Activated CD4-positive, alpha-beta memory T cell treated with anti-CD3 and anti-CD28 coated beads for 36 hours (primary cell): ENCODE measurements at regions not wholly inside any gene's neighbourhood (a gene's known extent, or its start where the extent isn't known, plus 50 kb on each side); places are given as distances from the start of the nearest gene placed in this dataset.

Source experiments
- CTCF ChIA-PET: fragments of 350-600 bp; sonication (Branson Sonifier 250); formaldehyde crosslinking; loops from one replicate; lab custom pipeline; 2021; ENCODE audit warnings: antibody characterized with exemption, inconsistent platforms; lab: Charles Lee
- POLR2A ChIA-PET: fragments of 350-600 bp; sonication (Branson Sonifier 250); formaldehyde crosslinking; loops from one replicate; lab custom pipeline; 2021; ENCODE audit warnings: antibody characterized with exemption; lab: Charles Lee
- DNase-seq: peaks from one replicate; pipeline ENCODE4 v3.0.0-alpha.2; 2020
- H3K27ac Mint-ChIP-seq: one replicate; pipeline ENCODE4 v1.8.0; 2021; ENCODE audit warnings: mixed read lengths
- H3K27me3 Mint-ChIP-seq: one replicate; pipeline ENCODE4 v1.8.0; 2021; ENCODE audit warnings: mixed read lengths
- H3K36me3 Mint-ChIP-seq: one replicate; pipeline ENCODE4 v1.8.0; 2021; ENCODE audit warnings: mixed read lengths
- H3K4me1 Mint-ChIP-seq: one replicate; pipeline ENCODE4 v1.8.0; 2021; ENCODE audit warnings: low read depth, mixed read lengths
- H3K4me3 Mint-ChIP-seq: one replicate; pipeline ENCODE4 v1.8.0; 2021; ENCODE audit warnings: mild to moderate bottlenecking, mixed read lengths
- H3K9me3 Mint-ChIP-seq: one replicate; pipeline ENCODE4 v1.8.0; 2021; ENCODE audit warnings: mixed read lengths
- intact Hi-C: fragments of 100-400 bp; cut with micrococcal nuclease; formaldehyde crosslinking; loops from one replicate; pipeline ENCODE4 v1.15.1; 2023

DNA sequence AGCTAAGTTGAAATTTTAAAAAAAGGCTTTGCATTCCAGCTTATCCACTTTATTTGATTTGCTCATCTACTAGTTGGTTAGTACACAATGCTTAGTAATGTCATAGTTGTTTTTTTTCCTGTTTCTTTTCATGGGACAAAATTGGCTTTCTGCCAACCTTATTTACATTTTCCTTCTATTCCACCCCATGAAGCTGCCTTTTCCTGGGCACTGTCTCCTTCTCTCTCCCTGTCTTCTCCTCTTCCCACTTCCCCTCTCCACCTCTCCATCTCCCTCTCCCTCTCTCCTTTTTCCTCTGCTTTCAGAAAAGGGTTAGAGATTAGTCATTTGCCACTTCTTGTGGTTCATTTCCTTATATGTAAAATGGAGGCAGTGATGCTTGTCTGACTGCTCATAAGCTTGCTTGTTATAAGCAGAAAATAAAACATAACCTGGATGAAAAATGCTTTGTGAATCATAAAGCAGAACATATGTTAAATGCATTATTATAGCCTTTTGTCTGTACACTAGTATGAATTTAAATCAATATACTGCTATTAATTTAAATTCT, 181.9 kb downstream of the CEP135 start:
- Mint-ChIP-seq H3K27ac (no peak overlapping the region), H3K36me3 (no peaks in the 10 kb centered on the region), H3K27me3 (peaks cover 8% of the 10 kb centered on the region), H3K4me3 (no peak overlapping the region), H3K9me3 (no peaks in the 10 kb centered on the region), H3K4me1 (no peaks in the 10 kb centered on the region)
- no peak for DNase-seq
- ChIA-PET POLR2A (no interaction called here), CTCF (interaction anchor here (1.3 to 1.4 kb wide), 2 partner anchors 169 to 170 kb away, joined by 4 to 8 read pairs; no protein-coding TSS in a partner anchor)
- intact Hi-C loops: loop anchor here (1.0 kb wide), 1 partner anchor 171 kb away; no protein-coding TSS in a partner anchor

DNA sequence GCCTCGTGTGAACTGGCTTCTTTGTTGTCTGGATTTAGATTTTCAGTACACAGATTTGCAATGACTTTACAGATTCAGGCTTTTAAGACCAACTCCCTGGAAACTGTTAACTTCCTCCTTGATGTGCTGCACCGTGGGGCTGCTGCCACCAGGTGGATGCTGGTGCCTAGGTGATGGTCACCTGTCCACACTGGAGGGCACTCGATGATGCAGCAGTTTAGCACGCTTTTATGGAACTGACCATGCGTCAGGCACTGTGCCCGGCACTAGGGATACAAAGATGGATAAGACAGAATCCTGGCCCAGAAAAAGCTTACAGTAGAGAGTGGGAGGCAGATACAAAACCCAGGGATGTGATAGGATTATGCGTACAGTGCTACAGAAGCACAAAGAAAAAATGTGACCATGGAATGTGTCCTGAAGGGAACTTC, 180.7 kb downstream of the CEP135 start:
- peak; percentile 25 for DNase-seq

DNA sequence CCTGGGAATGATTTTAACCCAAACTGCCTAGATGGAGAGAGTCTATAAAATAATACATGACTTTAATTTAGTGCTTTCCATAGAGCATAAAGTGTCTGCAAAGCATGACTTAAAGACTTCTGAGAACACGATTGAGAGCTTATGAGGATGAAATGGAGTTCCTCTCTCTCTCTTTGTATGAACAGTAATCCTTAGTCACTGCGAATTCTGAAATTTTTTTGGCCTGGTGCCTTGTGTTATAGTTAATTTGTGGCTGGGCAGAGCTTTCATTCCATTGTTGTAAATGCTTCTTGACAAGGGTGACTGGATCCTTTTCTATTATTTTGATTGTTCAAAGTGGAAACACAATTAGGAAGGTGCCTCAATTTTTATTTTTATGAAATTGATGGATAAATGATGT, 179.5 kb downstream of the CEP135 start:
- intact Hi-C loops: loop anchor here (5.0 kb wide), 1 partner anchor 181 kb away; the partner anchor contains the start of gene CEP135
- Mint-ChIP-seq H3K36me3 (no peaks in the 10 kb centered on the region), H3K4me1 (no peaks in the 10 kb centered on the region), H3K9me3 (no peaks in the 10 kb centered on the region), H3K27me3 (peaks cover 10% of the 10 kb centered on the region), H3K27ac (no peak overlapping the region), H3K4me3 (no peak overlapping the region)
- ChIA-PET CTCF (no interaction called here), POLR2A (no interaction called here)
- DNase-seq: no peak

More for the DNA sequence above, 180.7 kb downstream of the CEP135 start:
- no peaks in the 10 kb centered on the region for H3K9me3 Mint-ChIP-seq
- H3K4me3 Mint-ChIP-seq: no peak overlapping the region
- H3K27me3 Mint-ChIP-seq: peaks cover 8% of the 10 kb centered on the region
- H3K27ac Mint-ChIP-seq: no peak overlapping the region
- H3K36me3 Mint-ChIP-seq: no peaks in the 10 kb centered on the region
- CTCF ChIA-PET: interaction anchor here (1.0 to 1.3 kb wide), 2 partner anchors 170 to 181 kb away, joined by 4 read pairs; partner anchors contain the start of gene CEP135
- no peaks in the 10 kb centered on the region for H3K4me1 Mint-ChIP-seq
- intact Hi-C loops: loop anchor here (5.0 kb wide), 1 partner anchor 182 kb away; the partner anchor contains the start of gene CEP135
- POLR2A ChIA-PET: no interaction called here

DNA sequence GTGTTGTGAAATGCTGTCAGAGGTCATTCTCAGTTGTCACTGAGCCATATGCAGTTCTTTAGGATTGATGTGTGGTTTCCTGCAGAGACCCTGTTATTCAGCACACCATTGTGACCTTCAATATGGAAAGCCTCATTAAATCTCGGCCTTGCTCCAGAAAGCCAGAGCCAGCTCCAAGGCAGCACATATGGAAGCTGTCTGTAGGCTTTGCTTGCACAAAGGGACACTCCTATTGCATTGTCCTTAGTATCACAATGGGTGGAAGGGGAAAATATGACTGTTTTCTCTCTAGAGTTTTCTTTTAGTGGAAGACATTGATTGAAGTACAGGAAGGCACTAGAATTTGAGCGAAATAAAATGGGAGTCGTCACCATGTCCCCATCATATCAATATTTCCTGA, 179.0 kb downstream of the CEP135 start:
- Mint-ChIP-seq H3K36me3 (no peaks in the 10 kb centered on the region), H3K27ac (no peak overlapping the region), H3K9me3 (no peaks in the 10 kb centered on the region), H3K27me3 (peaks cover 10% of the 10 kb centered on the region), H3K4me1 (no peaks in the 10 kb centered on the region), H3K4me3 (no peak overlapping the region)
- ChIA-PET CTCF (no interaction called here), POLR2A (no interaction called here)
- DNase-seq: no peak
- intact Hi-C loops: loop anchor here (5.0 kb wide), 1 partner anchor 180 kb away; the partner anchor contains the start of gene CEP135

DNA sequence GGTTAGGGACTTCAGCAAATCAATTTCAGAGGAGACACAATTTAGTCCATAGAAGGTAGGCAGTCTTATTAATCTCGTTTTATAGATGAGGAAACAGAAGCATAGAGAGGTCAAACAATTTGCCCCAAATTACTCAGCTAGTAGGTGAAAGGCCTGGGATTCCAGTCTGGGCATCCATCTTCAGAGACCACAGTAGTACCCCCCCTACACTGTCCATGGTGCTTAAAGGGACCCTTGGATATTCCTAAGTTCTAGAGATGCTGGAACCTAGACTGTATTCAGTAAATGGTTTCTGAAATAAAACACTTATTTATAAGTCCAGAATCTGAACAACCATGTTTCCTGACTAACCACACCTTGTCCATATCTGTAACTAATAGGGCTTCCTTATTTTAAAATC, 174.8 kb downstream of the CEP135 start:
- Mint-ChIP-seq H3K4me1 (no peaks in the 10 kb centered on the region), H3K27me3 (peaks cover 14% of the 10 kb centered on the region), H3K36me3 (no peaks in the 10 kb centered on the region), H3K4me3 (no peak overlapping the region), H3K9me3 (no peaks in the 10 kb centered on the region), H3K27ac (no peak overlapping the region)
- CTCF ChIA-PET: no interaction called here
- POLR2A ChIA-PET: no interaction called here
- no peak for DNase-seq
- intact Hi-C loops: no loop called here

DNA sequence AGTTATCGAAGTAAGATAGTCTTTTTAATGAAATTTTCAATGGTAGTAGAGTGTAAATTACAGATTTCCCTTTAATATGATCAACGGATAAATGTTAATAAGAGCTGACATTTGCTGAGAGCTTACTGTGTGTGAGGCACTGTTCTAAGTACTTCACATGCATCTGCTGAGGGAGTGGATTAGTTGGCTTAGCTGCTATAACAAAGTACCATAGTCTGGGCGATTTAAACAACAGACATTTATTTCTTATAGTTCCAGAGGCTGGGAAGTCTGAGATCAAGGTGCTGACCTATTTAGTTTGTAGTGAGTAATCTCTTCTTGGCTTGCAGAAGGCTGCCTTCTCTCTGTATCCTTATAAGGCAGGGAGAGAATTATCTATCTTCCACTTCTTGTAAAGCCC, 174.3 kb downstream of the CEP135 start:
- CTCF ChIA-PET: no interaction called here
- peaks cover 14% of the 10 kb centered on the region for H3K27me3 Mint-ChIP-seq

DNA sequence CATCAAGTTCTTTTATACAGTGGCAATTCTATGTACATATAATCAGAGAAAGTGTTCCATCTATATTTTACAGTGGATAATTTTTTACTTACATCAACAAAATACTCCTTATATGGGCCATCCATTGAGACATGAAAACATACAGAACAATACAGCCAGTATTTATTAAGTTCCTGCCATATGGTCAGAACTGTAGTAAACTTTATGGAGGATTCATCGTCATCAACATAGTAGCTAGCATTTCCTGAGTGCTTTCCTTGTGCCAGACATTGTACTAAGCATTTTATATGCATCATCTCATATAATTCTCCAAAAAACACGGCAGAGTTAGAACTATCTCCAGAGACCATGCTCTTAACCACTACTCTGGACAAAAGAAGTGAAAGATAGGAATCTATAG, 170.1 kb downstream of the CEP135 start:
- no peaks in the 10 kb centered on the region for H3K9me3 Mint-ChIP-seq
- intact Hi-C loops: no loop called here

More for the DNA sequence above, 174.3 kb downstream of the CEP135 start:
- POLR2A ChIA-PET: no interaction called here
- Mint-ChIP-seq H3K4me3 (no peak overlapping the region), H3K27ac (no peak overlapping the region), H3K4me1 (no peaks in the 10 kb centered on the region), H3K9me3 (no peaks in the 10 kb centered on the region), H3K36me3 (no peaks in the 10 kb centered on the region)
- DNase-seq: no peak
- intact Hi-C loops: no loop called here

DNA sequence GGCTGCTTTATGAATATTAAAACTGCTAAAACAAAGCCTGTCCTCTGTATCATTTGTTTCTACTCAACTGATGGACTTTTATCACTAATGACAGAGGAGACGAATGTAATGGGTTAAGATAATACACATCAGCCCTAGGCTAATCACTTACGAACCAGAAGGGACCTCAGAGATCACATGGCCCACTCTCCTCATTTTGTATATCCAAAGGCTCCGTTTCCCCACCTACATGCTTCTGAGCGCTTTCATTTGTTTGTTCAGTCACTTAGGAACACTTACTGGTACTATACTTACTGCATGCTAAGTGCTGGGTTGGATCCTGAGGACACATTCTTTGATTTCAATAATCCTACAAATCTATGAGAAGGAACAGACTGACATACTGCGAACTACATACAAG, 169.3 kb downstream of the CEP135 start:
- Mint-ChIP-seq H3K36me3 (no peaks in the 10 kb centered on the region), H3K27me3 (peaks cover 4% of the 10 kb centered on the region), H3K9me3 (no peaks in the 10 kb centered on the region), H3K4me1 (no peaks in the 10 kb centered on the region), H3K4me3 (no peak overlapping the region), H3K27ac (no peak overlapping the region)
- POLR2A ChIA-PET: no interaction called here
- CTCF ChIA-PET: no interaction called here
- DNase-seq: no peak
- intact Hi-C loops: no loop called here

More for the DNA sequence above, 170.1 kb downstream of the CEP135 start:
- H3K27ac Mint-ChIP-seq: no peak overlapping the region
- H3K4me3 Mint-ChIP-seq: no peak overlapping the region
- CTCF ChIA-PET: no interaction called here
- no peak for DNase-seq
- peaks cover 6% of the 10 kb centered on the region for H3K27me3 Mint-ChIP-seq
- POLR2A ChIA-PET: no interaction called here
- no peaks in the 10 kb centered on the region for H3K36me3 Mint-ChIP-seq
- no peaks in the 10 kb centered on the region for H3K4me1 Mint-ChIP-seq

DNA sequence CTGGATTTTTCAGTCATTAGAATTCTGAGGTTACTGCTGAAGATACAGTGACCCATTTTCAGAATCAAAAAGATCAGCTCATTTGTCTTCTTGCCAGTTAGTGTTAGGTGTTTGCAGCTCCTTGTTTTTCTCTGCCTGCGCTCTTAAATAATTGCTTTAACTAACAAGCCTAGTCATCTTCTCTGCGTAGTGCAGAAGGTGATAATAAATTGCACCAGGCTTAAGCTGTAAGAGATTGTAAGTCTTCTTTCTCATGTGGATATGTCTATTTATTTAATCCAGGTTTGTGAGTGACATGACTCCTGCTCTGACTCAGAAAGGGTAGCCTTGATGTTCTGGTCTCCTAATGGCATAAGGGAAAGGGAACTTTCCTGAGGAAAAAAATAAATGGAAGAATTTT, 167.2 kb downstream of the CEP135 start:
- no peaks in the 10 kb centered on the region for H3K27me3 Mint-ChIP-seq
- POLR2A ChIA-PET: no interaction called here

DNA sequence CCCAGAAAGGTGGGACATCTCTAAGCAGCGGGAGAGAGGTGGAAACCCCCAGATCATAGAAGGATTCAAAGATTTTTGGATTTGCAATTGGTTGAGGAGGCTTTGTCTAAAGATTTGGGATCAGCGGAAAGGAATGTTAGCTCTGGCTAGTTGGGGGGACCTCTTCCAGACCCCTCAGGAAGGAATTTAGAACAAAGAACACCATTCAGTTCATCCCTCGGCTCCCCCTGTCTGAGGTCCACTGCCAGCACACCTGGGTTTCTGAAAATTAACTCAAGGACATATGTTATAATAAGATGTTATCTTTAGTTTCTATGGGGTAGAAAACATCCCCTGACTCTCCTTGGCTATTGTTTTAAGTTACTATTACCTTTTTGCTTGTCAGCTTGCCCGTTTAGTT, 163.6 kb downstream of the CEP135 start:
- H3K4me1 Mint-ChIP-seq: peaks cover 3% of the 10 kb centered on the region
- H3K4me3 Mint-ChIP-seq: no peak overlapping the region
- no peak for DNase-seq
- no peaks in the 10 kb centered on the region for H3K9me3 Mint-ChIP-seq
- peaks cover 2% of the 10 kb centered on the region for H3K27me3 Mint-ChIP-seq
- H3K36me3 Mint-ChIP-seq: no peaks in the 10 kb centered on the region
- CTCF ChIA-PET: no interaction called here
- H3K27ac Mint-ChIP-seq: no peak overlapping the region
- POLR2A ChIA-PET: no interaction called here
- intact Hi-C loops: no loop called here

More for the DNA sequence above, 167.2 kb downstream of the CEP135 start:
- CTCF ChIA-PET: interaction anchor here (0.8 kb wide), 1 partner anchor 185 kb away, joined by 3 read pairs; no protein-coding TSS in a partner anchor
- Mint-ChIP-seq H3K27ac (no peak overlapping the region), H3K9me3 (no peaks in the 10 kb centered on the region), H3K4me1 (peaks cover 1% of the 10 kb centered on the region), H3K4me3 (no peak overlapping the region), H3K36me3 (no peaks in the 10 kb centered on the region)
- no peak for DNase-seq
- intact Hi-C loops: no loop called here

DNA sequence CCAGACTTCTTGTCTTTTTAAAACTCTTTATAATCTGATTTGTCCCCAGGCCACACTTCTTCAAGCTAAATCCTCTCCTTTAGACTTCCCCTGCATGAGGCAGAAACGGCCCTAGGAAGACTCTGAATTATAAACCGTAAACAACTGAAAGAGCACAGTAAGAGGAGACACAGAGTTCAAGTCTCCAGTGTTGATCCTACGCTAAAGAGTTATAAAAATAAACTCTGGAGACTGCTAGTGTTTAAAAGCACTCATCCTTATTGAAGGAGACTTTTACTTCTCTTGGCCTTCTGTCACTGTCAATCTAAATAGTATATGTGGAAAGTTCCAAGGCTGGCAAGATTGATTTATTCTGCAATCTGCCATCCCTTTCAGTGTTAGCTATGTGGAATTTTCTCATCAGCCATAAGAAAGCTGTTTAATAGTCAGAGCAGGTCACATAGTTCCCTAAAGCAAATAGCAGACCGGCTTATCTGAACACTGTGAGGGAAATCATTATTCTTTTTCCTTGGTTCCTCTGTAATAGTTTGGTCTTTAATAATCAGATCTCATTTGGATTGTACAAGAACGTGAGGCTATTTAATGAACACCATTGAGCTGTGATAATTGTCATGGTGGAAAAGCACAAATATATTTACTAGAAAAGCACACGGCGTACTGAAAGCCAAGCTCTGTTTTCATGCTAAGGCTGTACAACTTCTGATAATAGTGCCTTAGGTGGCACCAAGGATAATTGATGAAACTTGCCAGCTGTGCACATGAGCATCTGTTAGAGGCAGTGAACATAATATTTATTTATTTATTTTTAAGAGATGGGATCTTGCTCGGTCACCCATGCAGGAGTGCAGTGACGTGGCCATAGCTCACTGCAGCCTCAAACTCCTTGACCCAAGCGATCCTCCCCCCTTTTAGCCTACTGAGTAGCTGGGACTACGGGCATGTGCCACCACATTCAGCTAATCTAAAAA, 157.7 kb downstream of the CEP135 start:
- no peaks in the 10 kb centered on the region for H3K9me3 Mint-ChIP-seq
- intact Hi-C loops: no loop called here
- no peak overlapping the region for H3K27ac Mint-ChIP-seq
- H3K27me3 Mint-ChIP-seq: peaks cover 2% of the 10 kb centered on the region
- H3K4me1 Mint-ChIP-seq: peaks cover 3% of the 10 kb centered on the region
- CTCF ChIA-PET: no interaction called here
- no peaks in the 10 kb centered on the region for H3K36me3 Mint-ChIP-seq
- no peak overlapping the region for H3K4me3 Mint-ChIP-seq
- POLR2A ChIA-PET: no interaction called here
- DNase-seq: no peak

DNA sequence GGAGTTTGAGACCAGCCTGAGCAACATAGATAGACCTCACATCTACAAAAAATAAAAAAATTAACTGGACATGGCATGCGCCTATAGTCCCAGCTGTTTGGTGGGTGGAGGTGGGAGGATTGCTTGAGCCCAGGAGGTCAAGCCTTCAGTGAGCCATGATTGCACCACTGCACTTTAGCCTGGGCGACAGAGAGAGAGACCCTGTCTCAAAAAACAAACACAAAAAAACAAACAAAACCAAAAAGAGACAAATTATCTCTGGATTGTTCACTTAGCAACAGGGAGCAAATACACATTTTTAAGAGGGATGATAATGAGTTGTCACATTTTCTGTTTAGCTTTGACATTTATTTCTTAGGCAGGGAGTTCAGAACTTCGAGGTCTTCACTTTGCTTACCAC, 155.4 kb downstream of the CEP135 start:
- no peaks in the 10 kb centered on the region for H3K4me1 Mint-ChIP-seq
- no peaks in the 10 kb centered on the region for H3K36me3 Mint-ChIP-seq
- ChIA-PET POLR2A (no interaction called here), CTCF (no interaction called here)
- no peak overlapping the region for H3K27ac Mint-ChIP-seq
- no peak overlapping the region for H3K4me3 Mint-ChIP-seq
- intact Hi-C loops: no loop called here
- H3K9me3 Mint-ChIP-seq: no peaks in the 10 kb centered on the region
- no peak for DNase-seq
- H3K27me3 Mint-ChIP-seq: no peaks in the 10 kb centered on the region
